ENCODE measurements at regions not wholly inside any gene's neighbourhood (a gene's known extent, or its start where the extent isn't known, plus 50 kb on each side); places are given as distances from the start of the nearest gene placed in this dataset.

GRCh38 chr6:55968926-55969325 lies 93.5 kb upstream of the BMP5 start:
- TF ChIP-seq EZH2 (IDR thresholded peaks at IDR 0.05; ENCODE audit: low read depth), result no peak
- TF ChIP-seq, protein P1, sequence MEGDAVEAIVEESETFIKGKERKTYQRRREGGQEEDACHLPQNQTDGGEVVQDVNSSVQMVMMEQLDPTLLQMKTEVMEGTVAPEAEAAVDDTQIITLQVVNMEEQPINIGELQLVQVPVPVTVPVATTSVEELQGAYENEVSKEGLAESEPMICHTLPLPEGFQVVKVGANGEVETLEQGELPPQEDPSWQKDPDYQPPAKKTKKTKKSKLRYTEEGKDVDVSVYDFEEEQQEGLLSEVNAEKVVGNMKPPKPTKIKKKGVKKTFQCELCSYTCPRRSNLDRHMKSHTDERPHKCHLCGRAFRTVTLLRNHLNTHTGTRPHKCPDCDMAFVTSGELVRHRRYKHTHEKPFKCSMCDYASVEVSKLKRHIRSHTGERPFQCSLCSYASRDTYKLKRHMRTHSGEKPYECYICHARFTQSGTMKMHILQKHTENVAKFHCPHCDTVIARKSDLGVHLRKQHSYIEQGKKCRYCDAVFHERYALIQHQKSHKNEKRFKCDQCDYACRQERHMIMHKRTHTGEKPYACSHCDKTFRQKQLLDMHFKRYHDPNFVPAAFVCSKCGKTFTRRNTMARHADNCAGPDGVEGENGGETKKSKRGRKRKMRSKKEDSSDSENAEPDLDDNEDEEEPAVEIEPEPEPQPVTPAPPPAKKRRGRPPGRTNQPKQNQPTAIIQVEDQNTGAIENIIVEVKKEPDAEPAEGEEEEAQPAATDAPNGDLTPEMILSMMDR (conservative IDR thresholded peaks at IDR 0.05), result no peak
- Histone ChIP-seq H3K27me3 (ENCODE audit: insufficient read depth, low read depth) (no peaks in the 10 kb centered on the region), H3K4me2 (no peak overlapping the region), H3K27ac (no peak overlapping the region), H3K9me2 (ENCODE audit: insufficient read depth) (peaks cover 4% of the 10 kb centered on the region; the same call in 1 of the 2 replicates), H3K9me3 (ENCODE audit: insufficient read depth, low read depth) (no peaks in the 10 kb centered on the region), H2AFZ (no peak overlapping the region), H3K36me3 (ENCODE audit: low read depth) (no peaks in the 10 kb centered on the region), H3K4me1 (replicated peaks; ENCODE audit: insufficient read depth) (no peaks in the 10 kb centered on the region), H3K79me2 (ENCODE audit: low read depth) (no peaks in the 10 kb centered on the region), H3F3A (ENCODE audit: insufficient read depth, low read depth) (no peaks in the 10 kb centered on the region), H3K4me3 (no peak overlapping the region), H4K20me1 (ENCODE audit: insufficient read depth) (no peaks in the 10 kb centered on the region)
- ChIA-PET CTCF (no interaction called here), POLR2A (ENCODE audit: unreplicated experiment) (no interaction called here)
- DNase-seq, result no peak
- no TSS peak for BruUV-seq (replicated peaks)
- intact Hi-C loops (cut with micrococcal nuclease; ENCODE audit: unreplicated experiment), result no loop called here

- Histone ChIP-seq H3K9me3 (ENCODE audit: insufficient read depth, low read depth) (no peaks in the 10 kb centered on the region), H3K79me2 (ENCODE audit: low read depth) (no peaks in the 10 kb centered on the region), H3F3A (ENCODE audit: insufficient read depth, low read depth) (no peaks in the 10 kb centered on the region), H3K9me2 (ENCODE audit: insufficient read depth) (peaks cover 4% of the 10 kb centered on the region; the same call in 1 of the 2 replicates), H3K4me2 (no peak overlapping the region), H3K4me3 (no peak overlapping the region), H2AFZ (no peak overlapping the region), H4K20me1 (ENCODE audit: insufficient read depth) (no peaks in the 10 kb centered on the region), H3K27ac (no peak overlapping the region), H3K27me3 (ENCODE audit: insufficient read depth, low read depth) (no peaks in the 10 kb centered on the region), H3K4me1 (replicated peaks; ENCODE audit: insufficient read depth) (no peaks in the 10 kb centered on the region), H3K36me3 (ENCODE audit: low read depth) (no peaks in the 10 kb centered on the region)
- no peak for TF ChIP-seq EZH2 (IDR thresholded peaks at IDR 0.05; ENCODE audit: low read depth)
- TF ChIP-seq, protein P1 (conservative IDR thresholded peaks at IDR 0.05), result no peak
- POLR2A ChIA-PET (ENCODE audit: unreplicated experiment), result no interaction called here
- no peak for DNase-seq
- no TSS peak for BruUV-seq (replicated peaks)
- intact Hi-C loops (cut with micrococcal nuclease; ENCODE audit: unreplicated experiment), result no loop called here
- CTCF ChIA-PET, result no interaction called here
Measured at GRCh38 chr6:55964136-55964535, 88.7 kb upstream of the BMP5 start.

- no peaks in the 10 kb centered on the region for H3K27me3 ChIP-seq (ENCODE audit: insufficient read depth, low read depth)
Measured at GRCh38 chr6:55963301-55963700, 87.9 kb upstream of the BMP5 start.

More at GRCh38 chr6:55963301-55963700, 87.9 kb upstream of the BMP5 start:
- no peaks in the 10 kb centered on the region for H3K9me3 ChIP-seq (ENCODE audit: insufficient read depth, low read depth)
- BruUV-seq (replicated peaks), result no TSS peak
- H3F3A ChIP-seq (ENCODE audit: insufficient read depth, low read depth), result no peaks in the 10 kb centered on the region
- no peak overlapping the region for H2AFZ ChIP-seq
- no peaks in the 10 kb centered on the region for H3K36me3 ChIP-seq (ENCODE audit: low read depth)
- no peak overlapping the region for H3K4me3 ChIP-seq
- H4K20me1 ChIP-seq (ENCODE audit: insufficient read depth), result no peaks in the 10 kb centered on the region
- no peak for DNase-seq
- no peak for TF ChIP-seq EZH2 (IDR thresholded peaks at IDR 0.05; ENCODE audit: low read depth)
- TF ChIP-seq, protein P1 (conservative IDR thresholded peaks at IDR 0.05), result no peak; the same call in 1 of the 2 replicates
- CTCF ChIA-PET, result no interaction called here
- no peaks in the 10 kb centered on the region for H3K79me2 ChIP-seq (ENCODE audit: low read depth)
- no peak overlapping the region for H3K4me2 ChIP-seq
- H3K27ac ChIP-seq, result no peak overlapping the region
- peaks cover under 1% of the 10 kb centered on the region; the same call in 1 of the 2 replicates for H3K9me2 ChIP-seq (ENCODE audit: insufficient read depth)
- intact Hi-C loops (cut with micrococcal nuclease; ENCODE audit: unreplicated experiment), result no loop called here
- POLR2A ChIA-PET (ENCODE audit: unreplicated experiment), result no interaction called here
- no peaks in the 10 kb centered on the region for H3K4me1 ChIP-seq (replicated peaks; ENCODE audit: insufficient read depth)
